Naive thymus-derived CD4-positive, alpha-beta T cell (primary cell): ENCODE measurements at regions not wholly inside any gene's neighbourhood (a gene's known extent, or its start where the extent isn't known, plus 50 kb on each side); places are given as distances from the start of the nearest gene placed in this dataset.

ENCODE experiments used
- ATAC-seq: fragments of 150-1000 bp; cut with Tn5 transposase; 2 replicates; pipeline ENCODE4 v1.10.0; 2021; ENCODE audit warnings: mild to moderate bottlenecking, moderate library complexity
- CTCF ChIA-PET: fragments of 350-600 bp; sonication (Branson Sonifier 250); formaldehyde crosslinking; loops from one replicate; lab custom pipeline; 2021; ENCODE audit warnings: antibody characterized with exemption; lab: Charles Lee
- POLR2A ChIA-PET: fragments of 350-600 bp; sonication (Branson Sonifier 250); formaldehyde crosslinking; loops from one replicate; lab custom pipeline; 2021; ENCODE audit warnings: antibody characterized with exemption, inconsistent platforms; lab: Charles Lee
- DNase-seq, 9 donors: peaks; one replicate each; pipeline versions ENCODE4 v3.0.0 to v3.0.0-alpha.2; 2020 to 2022; ENCODE audit warnings: mixed read lengths in 1 of 9
- H3K27ac ChIP-seq: one replicate; pipeline ENCODE4 v1.7.0; 2013; ENCODE audit warnings: mild to moderate bottlenecking, low read depth, low read length, moderate library complexity
- H3K27me3 ChIP-seq, 2 donors: one replicate each; pipeline ENCODE4 v1.7.0; 2013; ENCODE audit warnings: low read length in 2 of 2, mild to moderate bottlenecking in 2 of 2, moderate library complexity in 2 of 2; ENCODE audit not compliant: control insufficient read depth in 2 of 2, insufficient read depth in 2 of 2
- H3K36me3 ChIP-seq, 3 experiments: 1 replicate in 2 of 3; 2 replicates in 1 of 3; pipeline ENCODE4 v1.7.0; 2013; ENCODE audit warnings: low read length in 3 of 3, mild to moderate bottlenecking in 3 of 3, moderate library complexity in 1 of 3; ENCODE audit not compliant: insufficient read depth in 3 of 3, control insufficient read depth in 2 of 3
- H3K4me1 ChIP-seq, 2 donors: one replicate each; pipeline ENCODE4 v1.7.0; 2013; ENCODE audit warnings: low read length in 2 of 2, mild to moderate bottlenecking in 2 of 2, moderate library complexity in 1 of 2; ENCODE audit not compliant: control insufficient read depth in 2 of 2, insufficient read depth in 2 of 2
- H3K4me3 ChIP-seq: 2 replicates; pipeline ENCODE4 v1.7.0; 2013; ENCODE audit warnings: mild to moderate bottlenecking, low read length
- H3K9me3 ChIP-seq, 3 experiments: 1 replicate in 2 of 3; 2 replicates in 1 of 3; pipeline ENCODE4 v1.7.0; 2013; ENCODE audit warnings: low read length in 3 of 3; ENCODE audit not compliant: control insufficient read depth in 2 of 3
- H3K27ac Mint-ChIP-seq, 9 donors: one replicate each; pipeline ENCODE4 v1.8.0; 2020 to 2022; ENCODE audit warnings: mixed read lengths in 9 of 9, mild to moderate bottlenecking in 8 of 9, moderate library complexity in 5 of 9, inconsistent platforms in 2 of 9
- H3K27me3 Mint-ChIP-seq, 5 donors: one replicate each; pipeline ENCODE4 v1.8.0; 2021 to 2022; ENCODE audit warnings: mixed read lengths in 5 of 5, mild to moderate bottlenecking in 1 of 5
- H3K36me3 Mint-ChIP-seq, 5 donors: one replicate each; pipeline ENCODE4 v1.8.0; 2020 to 2022; ENCODE audit warnings: mixed read lengths in 5 of 5, mild to moderate bottlenecking in 3 of 5, inconsistent platforms in 1 of 5
- H3K4me1 Mint-ChIP-seq, 7 donors: one replicate each; pipeline ENCODE4 v1.8.0; 2020 to 2022; ENCODE audit warnings: mixed read lengths in 7 of 7, mild to moderate bottlenecking in 3 of 7, inconsistent platforms in 1 of 7
- H3K4me3 Mint-ChIP-seq, 10 donors: one replicate each; pipeline ENCODE4 v1.8.0; 2020 to 2022; ENCODE audit warnings: mild to moderate bottlenecking in 10 of 10, mixed read lengths in 10 of 10, moderate library complexity in 6 of 10, inconsistent platforms in 2 of 10
- H3K9me3 Mint-ChIP-seq, 11 donors: one replicate each; pipeline ENCODE4 v1.8.0; 2020 to 2022; ENCODE audit warnings: mixed read lengths in 11 of 11, mild to moderate bottlenecking in 4 of 11, inconsistent platforms in 1 of 11, moderate library complexity in 1 of 11
- intact Hi-C, 2 donors: fragments of 100-400 bp; cut with micrococcal nuclease; formaldehyde crosslinking; loops; one replicate each; pipeline ENCODE4 v1.15.1; 2023

DNA sequence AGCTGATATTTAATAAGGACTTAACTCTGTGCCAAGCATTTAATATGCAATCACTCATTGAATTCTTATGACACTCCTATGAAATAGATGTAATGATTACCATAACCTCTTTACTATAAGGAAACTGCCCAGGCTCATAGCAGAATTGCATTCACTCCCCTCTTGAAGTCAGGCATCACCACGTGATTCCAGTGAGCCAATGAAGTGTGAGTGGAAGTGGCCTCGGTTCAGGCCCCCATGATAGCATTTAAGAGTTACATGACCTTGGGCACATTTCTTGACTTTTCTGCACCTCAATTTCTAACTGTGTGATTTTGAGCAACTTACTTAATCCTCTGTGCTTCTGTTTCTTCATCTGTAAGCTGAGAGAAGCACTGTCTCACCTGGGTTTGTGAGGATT, 62.8 kb upstream of the CLDN18 start:
- DNase-seq (no peak), ATAC-seq (no peak)
- no peaks in the 10 kb centered on the region for H3K27me3 ChIP-seq
- no peaks in the 10 kb centered on the region for H3K9me3 ChIP-seq
- no peak overlapping the region for H3K4me3 ChIP-seq
- H3K27ac Mint-ChIP-seq = no peak overlapping the region
- no peaks in the 10 kb centered on the region for H3K36me3 ChIP-seq
- H3K9me3 Mint-ChIP-seq = peaks cover 0 to 3% (median 0%) of the 10 kb centered on the region in 11 donors
- H3K4me1 Mint-ChIP-seq = peaks cover 0 to 7% (median 5%) of the 10 kb centered on the region in 7 donors
- ChIA-PET POLR2A (no interaction called here), CTCF (interaction anchor here (0.6 to 2.3 kb wide), 3 partner anchors 774 to 1878 kb away, joined by 3 to 10 read pairs (median 3); no protein-coding TSS in a partner anchor)
- no peak overlapping the region for H3K4me3 Mint-ChIP-seq
- H3K36me3 Mint-ChIP-seq = no peaks in the 10 kb centered on the region
- peaks cover 0 to 5% (median 4%) of the 10 kb centered on the region in 5 donors for H3K27me3 Mint-ChIP-seq
- no peaks in the 10 kb centered on the region for H3K4me1 ChIP-seq
- intact Hi-C loops = loop anchor here (2.0 to 10.0 kb wide), 3 partner anchors 825 to 1876 kb away; partner anchors contain the start of gene STAG1 (in 1 of the 2)
- no peak overlapping the region for H3K27ac ChIP-seq

DNA sequence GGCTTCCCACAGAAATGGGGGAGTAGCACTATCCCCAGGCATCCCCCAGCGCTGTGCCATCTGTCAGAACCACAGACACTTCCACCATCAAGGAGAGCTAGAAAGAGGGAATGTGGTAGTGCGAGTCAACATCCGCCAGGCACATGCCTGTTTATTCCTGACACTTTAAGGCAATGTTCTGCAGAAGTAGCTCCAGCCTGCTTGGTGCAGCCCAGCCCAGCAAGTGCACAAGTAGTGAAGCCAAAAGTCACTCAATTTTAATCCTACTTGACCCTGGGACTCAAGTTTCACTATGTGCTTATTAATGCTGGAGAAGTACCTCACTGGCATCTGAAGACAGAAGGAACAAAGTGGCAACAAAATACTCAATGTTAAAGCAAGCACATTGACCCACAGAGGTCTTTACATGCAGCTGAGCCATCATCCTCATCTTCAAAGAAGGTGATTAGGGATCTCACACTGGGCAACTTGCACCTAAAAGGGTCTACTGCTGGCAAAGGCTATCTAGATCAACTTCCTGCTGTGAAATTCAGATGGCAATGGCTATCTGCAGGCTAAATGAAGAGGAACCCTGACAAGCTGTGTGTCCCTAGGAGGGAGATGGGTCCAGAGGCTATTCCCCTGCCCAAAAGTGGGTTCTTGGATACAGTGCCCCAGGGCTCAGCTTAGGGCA, 61.4 kb upstream of the CLDN18 start:
- Mint-ChIP-seq H3K4me3 (no peak overlapping the region), H3K9me3 (no peaks in the 10 kb centered on the region), H3K4me1 (peaks cover 0 to 7% (median 5%) of the 10 kb centered on the region in 7 donors), H3K36me3 (no peaks in the 10 kb centered on the region), H3K27ac (no peak overlapping the region), H3K27me3 (peaks cover 0 to 8% (median 5%) of the 10 kb centered on the region in 5 donors)
- intact Hi-C loops = loop anchor here (5.0 to 10.0 kb wide), 2 partner anchors 826 to 1194 kb away; partner anchors contain the start of gene STAG1 (in 1 of the 2)
- Histone ChIP-seq H3K27me3 (no peaks in the 10 kb centered on the region), H3K9me3 (no peaks in the 10 kb centered on the region), H3K4me1 (no peaks in the 10 kb centered on the region), H3K4me3 (no peak overlapping the region), H3K27ac (no peak overlapping the region), H3K36me3 (no peaks in the 10 kb centered on the region)
- POLR2A ChIA-PET = no interaction called here
- CTCF ChIA-PET = interaction anchor here (0.6 kb wide), 1 partner anchor 1302 kb away, joined by 3 read pairs; no protein-coding TSS in a partner anchor
- ATAC-seq = no peak
- DNase-seq = no peak

DNA sequence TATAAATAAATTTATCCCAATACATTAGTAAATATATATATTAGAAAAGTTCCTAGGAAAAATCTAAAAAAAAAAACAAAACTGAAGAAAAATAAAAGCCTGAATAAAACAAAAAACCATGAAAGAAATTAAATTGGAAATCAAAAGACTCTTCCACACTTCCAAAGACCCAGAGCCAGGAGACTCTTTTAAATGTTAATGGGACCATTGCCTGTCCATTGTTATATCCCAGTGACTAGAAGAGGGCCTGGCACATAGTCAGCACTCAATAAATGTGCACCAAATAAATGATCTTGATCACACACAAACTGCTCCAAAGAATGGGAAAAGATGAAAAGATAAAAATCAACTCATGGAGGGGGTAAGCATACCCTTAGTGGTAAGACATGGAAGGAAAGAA, 51.3 kb upstream of the CLDN18 start:
- Mint-ChIP-seq H3K36me3 (peaks cover 0 to 3% (median 0%) of the 10 kb centered on the region in 5 donors), H3K9me3 (peaks cover 0 to 16% (median 7%) of the 10 kb centered on the region in 11 donors), H3K27me3 (peaks cover 5 to 22% (median 14%) of the 10 kb centered on the region in 5 donors), H3K27ac (no peak overlapping the region), H3K4me3 (no peak overlapping the region), H3K4me1 (no peaks in the 10 kb centered on the region)
- Histone ChIP-seq H3K4me3 (no peak overlapping the region), H3K4me1 (no peaks in the 10 kb centered on the region), H3K27me3 (no peaks in the 10 kb centered on the region), H3K36me3 (no peaks in the 10 kb centered on the region), H3K9me3 (no peaks in the 10 kb centered on the region), H3K27ac (no peak overlapping the region)
- CTCF ChIA-PET = no interaction called here
- DNase-seq = no peak
- intact Hi-C loops = no loop called here
- no peak for ATAC-seq
- POLR2A ChIA-PET = no interaction called here
